Muscle of back (tissue), 3 donors: ENCODE measurements at regions not wholly inside any gene's neighbourhood (a gene's known extent, or its start where the extent isn't known, plus 50 kb on each side); places are given as distances from the start of the nearest gene placed in this dataset.
"Not testable (repeated sequence)": the region's sequence is repeated elsewhere in the genome, so short reads cannot be mapped to it uniquely, and the experiment has no call there.

Experiments used
- DNase-seq, 3 donors: peaks; one replicate each; pipeline versions ENCODE4 v3.0.0 to v3.0.0-alpha.2; 2013

GRCh38 chr3:31096661-31097395 lies 202.4 kb upstream of the GADL1 start:
- DNase-seq, result no peak

- DNase-seq, result no peak
Observed at GRCh38 chr3:31100519-31100918, 206.1 kb upstream of the GADL1 start.

GRCh38 chr3:31101285-31101684 lies 206.8 kb upstream of the GADL1 start:
- DNase-seq, result not testable (repeated sequence)

- no peak for DNase-seq
Observed at GRCh38 chr3:31102196-31102879, 207.9 kb upstream of the GADL1 start.

- no peak for DNase-seq
Observed at GRCh38 chr3:31103181-31103580, 208.7 kb upstream of the GADL1 start.

- DNase-seq, result no peak
Observed at GRCh38 chr3:31103623-31104180, 209.2 kb upstream of the GADL1 start.

- DNase-seq, result no peak
Observed at GRCh38 chr3:31105011-31105410, 210.6 kb upstream of the GADL1 start.

- DNase-seq, result peak in 1 of 3 donors; percentile 93
Observed at GRCh38 chr3:31105438-31106077, 211.1 kb upstream of the GADL1 start.

GRCh38 chr3:31106204-31106603 lies 211.7 kb upstream of the GADL1 start:
- peak in 2 of 3 donors; percentile 22 to 54 for DNase-seq

GRCh38 chr3:31106912-31107311 lies 212.5 kb upstream of the GADL1 start:
- DNase-seq, result no peak

GRCh38 chr3:31114929-31115283 lies 220.4 kb upstream of the GADL1 start:
- DNase-seq, result no peak

GRCh38 chr3:31115531-31115930 lies 221.1 kb upstream of the GADL1 start:
- DNase-seq, result not testable (repeated sequence)

GRCh38 chr3:31116651-31117050 lies 222.2 kb upstream of the GADL1 start:
- DNase-seq, result no peak

GRCh38 chr3:31117854-31118253 lies 223.4 kb upstream of the GADL1 start:
- DNase-seq, result no peak

GRCh38 chr3:31124373-31124772 lies 229.9 kb upstream of the GADL1 start:
- DNase-seq, result peak in 1 of 3 donors; percentile 26

GRCh38 chr3:31125413-31126020 lies 231.1 kb upstream of the GADL1 start:
- DNase-seq, result no peak

- no peak for DNase-seq
Observed at GRCh38 chr3:31129241-31129640, 234.8 kb upstream of the GADL1 start.

- peak; percentile 10 to 43 (median 16) for DNase-seq
Observed at GRCh38 chr3:31132132-31132769, 237.8 kb upstream of the GADL1 start.

- DNase-seq, result no peak
Observed at GRCh38 chr3:31133541-31133940, 239.1 kb upstream of the GADL1 start.

- no peak for DNase-seq
Observed at GRCh38 chr3:31135546-31135945, 241.1 kb upstream of the GADL1 start.

GRCh38 chr3:31137718-31138465 lies 243.4 kb upstream of the GADL1 start:
- no peak for DNase-seq
